ENCODE measurements at regions not wholly inside any gene's neighbourhood (a gene's known extent, or its start where the extent isn't known, plus 50 kb on each side); places are given as distances from the start of the nearest gene placed in this dataset.

DNA sequence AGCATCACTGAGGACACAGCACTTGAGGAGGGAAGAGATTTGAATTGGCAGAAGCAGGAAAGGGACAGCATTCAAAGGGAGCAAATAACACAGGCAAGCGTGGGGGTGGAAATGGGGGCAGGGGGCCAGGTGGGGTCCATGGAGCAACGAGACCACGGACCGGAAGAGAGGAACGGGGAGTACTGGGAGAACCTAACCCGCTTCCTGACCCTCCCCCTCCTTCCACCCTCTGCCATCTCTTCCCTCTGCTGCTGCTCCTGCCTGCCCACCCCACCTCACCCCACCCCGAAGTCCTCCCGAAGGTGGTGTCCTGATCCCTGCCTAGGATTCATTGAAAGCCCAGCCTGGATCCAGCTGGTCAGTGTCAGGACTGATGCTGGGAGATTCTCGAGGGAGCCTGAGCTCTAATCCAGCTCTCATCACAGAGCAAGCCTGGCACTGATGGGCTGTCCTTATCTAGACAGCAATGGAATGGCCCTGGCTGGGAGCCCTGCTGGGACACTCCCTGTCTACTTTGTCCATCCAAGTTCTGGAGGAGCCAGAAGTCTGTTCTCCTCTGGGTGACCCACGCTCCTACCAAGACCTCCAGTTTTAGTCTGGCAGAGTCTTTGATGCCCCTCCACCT, 105.0 kb downstream of the TRIM29 start:
- no peak for DNase-seq

- no peak for DNase-seq
Observed at GRCh38 chr11:120031612-120032600, 106.0 kb downstream of the TRIM29 start.

- DNase-seq = no peak
Observed at GRCh38 chr11:120031156-120031555, 106.8 kb downstream of the TRIM29 start.

GRCh38 chr11:120030411-120030810, 107.5 kb downstream of the TRIM29 start:
- DNase-seq = no peak

GRCh38 chr11:120029321-120029720, 108.6 kb downstream of the TRIM29 start:
- DNase-seq = no peak

GRCh38 chr11:120028897-120029258, 109.0 kb downstream of the TRIM29 start:
- no peak for DNase-seq

DNA sequence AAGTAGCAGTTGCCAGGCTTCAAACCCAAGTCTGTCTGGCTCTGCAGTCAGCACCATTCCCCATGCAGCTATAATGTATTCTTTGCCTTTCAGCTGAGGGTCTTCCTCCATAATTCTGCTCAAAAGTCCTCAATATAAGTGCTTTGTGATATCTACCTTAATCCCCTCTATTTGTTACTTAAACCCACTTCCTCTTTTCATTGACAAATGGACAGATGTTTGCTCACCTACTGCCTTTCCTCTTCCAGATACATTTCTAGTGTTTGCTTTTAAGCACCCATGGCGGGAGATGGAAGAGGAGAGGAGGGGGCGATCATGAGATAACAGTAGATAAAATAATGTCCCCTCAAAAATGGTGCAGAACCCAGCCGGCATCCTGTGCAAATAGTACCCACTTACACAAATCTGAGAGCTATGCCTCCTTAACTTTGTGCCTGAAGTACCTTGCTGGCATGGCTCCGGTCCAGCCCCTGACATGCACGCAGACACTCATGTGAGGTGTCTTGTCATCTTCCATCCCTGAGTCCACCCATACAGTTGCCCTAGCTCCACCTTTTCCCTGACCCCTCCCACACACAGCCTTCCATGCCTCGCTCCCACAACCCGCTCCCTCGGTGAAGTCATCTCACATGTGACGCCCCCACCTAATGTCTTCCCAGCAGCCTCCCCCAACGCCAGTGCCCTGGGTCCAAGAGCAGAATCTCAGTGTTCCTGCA, 109.6 kb downstream of the TRIM29 start:
- no peak for DNase-seq

GRCh38 chr11:120027546-120028180, 110.2 kb downstream of the TRIM29 start:
- DNase-seq = no peak

DNA sequence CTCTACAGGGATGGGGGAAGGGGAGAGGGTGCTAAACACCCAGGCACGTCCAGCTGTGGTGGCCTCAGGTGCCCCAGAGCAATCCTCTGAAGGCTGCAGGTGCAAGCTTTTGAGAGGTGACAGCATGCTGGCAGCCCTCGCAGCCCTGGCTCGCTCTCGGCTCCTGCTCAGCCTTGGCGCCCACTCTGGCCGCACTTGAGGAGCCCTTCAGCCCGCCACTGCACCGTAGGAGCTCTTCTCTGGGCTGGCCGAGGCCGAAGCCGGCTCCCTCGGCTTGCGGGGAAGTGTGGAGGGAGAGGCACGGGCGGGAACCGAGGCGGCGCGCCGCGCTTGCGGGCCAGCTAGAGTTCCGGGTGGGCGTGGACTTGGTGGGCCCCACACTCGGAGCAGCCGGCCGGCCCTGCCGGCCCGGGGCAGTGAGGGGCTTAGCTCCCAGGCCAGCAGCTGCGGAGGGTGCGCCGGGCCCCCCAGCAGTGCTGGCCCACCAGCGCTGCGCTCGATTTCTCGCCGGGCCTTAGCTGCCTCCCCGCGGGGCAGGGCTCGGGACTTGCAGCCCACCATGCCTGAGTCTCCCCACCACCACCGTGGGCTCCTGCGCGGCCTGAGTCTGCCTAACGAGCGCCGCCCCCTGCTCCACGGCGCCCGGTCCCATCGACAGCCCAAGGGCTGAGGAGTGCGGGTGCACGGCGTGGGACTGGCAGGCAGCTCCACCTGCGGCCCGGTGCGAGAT, 112.1 kb downstream of the TRIM29 start:
- no peak for DNase-seq

GRCh38 chr11:120024586-120024985, 113.3 kb downstream of the TRIM29 start:
- no peak for DNase-seq

DNA sequence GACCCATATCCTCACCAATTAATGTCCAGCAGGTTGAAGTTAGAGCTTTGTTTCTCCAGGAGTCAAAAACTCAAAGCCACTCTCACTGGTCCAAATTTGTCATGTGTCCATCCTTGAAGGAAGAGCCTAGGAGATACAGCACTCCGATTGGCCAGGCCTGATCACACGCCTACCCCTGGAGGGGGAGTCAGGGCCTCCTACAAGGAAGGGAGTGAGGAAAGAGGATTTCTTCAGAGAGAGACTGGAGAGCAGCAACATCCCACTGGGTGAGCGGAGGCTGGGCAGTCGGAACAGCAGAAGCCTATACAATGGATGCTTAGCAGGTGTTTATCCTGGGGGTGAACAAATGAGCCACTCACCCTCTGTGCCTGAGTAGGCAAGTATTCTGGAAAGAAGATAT, 113.9 kb downstream of the TRIM29 start:
- no peak for DNase-seq

DNA sequence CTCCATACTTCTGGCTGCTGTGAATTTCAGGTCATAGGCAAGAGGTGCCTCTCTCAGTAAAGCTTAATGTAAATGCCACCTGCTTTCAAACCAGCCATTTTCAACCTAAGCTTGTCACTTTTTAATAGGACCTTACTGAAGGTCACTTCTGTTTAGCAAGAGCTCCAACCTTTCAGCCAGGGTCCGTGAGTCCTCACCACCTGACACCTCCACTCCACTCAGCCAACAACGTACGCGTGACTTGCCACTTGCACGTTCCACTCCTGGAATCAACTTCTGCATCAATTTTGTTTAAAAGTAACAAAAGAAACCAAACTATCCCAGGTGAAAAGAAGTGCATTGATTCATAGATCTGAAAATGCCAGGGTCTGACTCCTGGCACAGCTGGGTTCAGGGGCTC, 114.4 kb downstream of the TRIM29 start:
- DNase-seq = no peak

GRCh38 chr11:120023120-120023519, 114.8 kb downstream of the TRIM29 start:
- DNase-seq = no peak

- DNase-seq = no peak
Observed at GRCh38 chr11:120022617-120023016, 115.3 kb downstream of the TRIM29 start.

- no peak for DNase-seq
Observed at GRCh38 chr11:120021978-120022377, 115.9 kb downstream of the TRIM29 start.

DNA sequence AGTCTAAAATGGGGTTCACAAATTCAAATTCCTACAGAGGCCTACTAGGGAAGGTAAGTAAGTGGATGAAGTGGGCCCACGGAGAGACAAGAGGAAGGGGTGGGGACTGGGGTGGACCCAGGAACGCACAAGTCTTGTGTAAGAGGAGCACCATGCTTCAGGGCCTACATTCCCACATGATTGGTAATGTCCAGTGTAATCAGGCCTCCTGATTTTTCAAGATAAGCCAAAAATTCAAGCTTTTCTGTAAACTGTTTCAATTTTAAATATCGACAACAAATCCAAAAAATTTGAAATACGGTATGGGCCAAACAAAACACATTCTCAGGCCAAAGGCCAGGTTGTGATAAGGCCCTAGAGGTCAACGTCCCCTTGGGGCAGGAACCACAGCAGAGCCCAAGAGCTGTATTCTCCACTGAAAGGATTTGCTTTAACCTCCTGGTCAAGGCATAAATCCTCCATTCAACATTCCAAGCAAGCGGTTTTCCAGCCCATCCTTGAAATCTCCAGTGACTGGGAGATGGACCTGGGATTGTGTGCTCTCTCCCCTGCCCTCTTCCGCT, 116.4 kb downstream of the TRIM29 start:
- DNase-seq = no peak

DNA sequence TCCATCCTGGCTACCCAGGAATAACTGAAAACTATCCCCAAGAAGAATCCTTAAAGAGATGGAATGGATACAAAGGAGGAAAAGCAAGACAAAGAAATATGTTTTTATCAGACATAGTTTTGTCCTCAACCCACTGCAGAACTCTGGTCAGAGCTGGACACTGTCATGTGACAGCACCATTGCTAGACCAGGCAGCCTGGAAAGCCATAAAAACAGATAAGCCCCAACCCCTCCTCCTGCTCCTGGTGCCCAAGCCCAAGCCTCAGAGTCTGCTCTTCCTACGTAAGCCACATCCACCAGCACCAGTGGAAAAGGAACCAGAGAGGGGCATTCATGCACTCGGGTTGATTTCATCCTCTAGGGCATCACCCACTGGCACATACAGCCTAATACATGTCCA, 116.9 kb downstream of the TRIM29 start:
- no peak for DNase-seq

DNA sequence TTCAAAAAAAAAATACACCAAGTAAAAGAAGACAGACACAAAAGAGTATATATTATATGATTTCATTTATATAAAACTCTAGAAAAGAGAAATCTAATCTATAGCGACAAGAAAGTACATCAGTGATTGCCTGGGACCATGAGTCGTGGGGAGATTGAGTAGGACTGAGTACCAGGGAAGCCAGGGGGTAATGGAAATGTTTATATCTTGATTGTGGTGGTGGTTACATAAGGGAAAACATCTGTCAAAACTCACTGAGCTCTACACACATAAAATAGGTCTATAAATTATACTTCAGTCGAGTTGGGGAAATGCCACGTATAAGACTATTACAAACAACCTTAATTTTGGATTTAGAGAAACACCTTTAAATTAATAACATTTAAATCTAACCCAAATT, 117.4 kb downstream of the TRIM29 start:
- DNase-seq = no peak

GRCh38 chr11:120019191-120019590, 118.7 kb downstream of the TRIM29 start:
- no peak for DNase-seq

GRCh38 chr11:120017582-120018150, 120.2 kb downstream of the TRIM29 start:
- DNase-seq = no peak

DNA sequence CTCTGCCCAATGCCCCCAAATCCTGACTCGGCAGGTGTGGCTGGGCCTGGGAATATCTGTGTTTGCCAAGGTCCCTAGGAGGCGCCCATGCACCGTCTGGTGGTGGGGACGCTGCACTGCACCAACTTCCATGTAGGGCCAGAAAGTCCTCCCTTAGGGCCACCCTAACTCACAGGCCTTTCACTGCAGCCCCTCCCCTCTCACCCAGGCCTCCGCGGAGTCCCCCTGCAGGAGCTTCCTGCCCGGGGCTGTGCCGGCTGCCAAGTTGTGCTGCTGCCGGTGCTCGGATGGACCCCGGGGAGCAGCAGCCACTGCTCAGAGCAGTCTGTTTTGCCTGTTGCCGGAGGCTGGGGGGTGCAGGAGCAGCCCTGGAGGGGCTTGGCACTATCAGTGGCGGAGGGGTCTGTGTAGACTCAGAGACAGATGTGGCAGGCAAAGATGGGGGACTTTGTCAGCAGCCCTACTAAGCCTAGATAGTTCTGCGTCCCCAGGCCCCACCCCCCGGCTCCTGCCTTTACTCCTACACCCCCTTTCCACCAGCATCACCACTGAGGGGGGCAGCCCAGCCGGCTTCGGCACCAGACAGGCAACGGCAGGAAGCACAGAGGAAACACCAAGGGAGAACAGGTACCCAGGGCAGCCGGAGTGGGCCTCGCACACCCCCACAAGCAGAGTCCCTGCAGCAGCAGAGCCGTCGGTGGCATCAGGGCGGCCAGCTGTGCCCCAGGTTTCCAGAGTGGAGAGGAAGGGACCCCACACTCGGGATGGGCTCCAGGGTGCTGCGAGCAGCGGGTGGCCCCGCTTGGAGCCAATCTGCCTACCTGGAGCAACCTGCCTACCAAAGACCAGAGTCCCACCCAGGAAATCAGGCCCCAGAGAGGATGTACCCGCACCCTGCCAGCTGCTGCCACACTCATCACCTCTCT, 124.3 kb downstream of the TRIM29 start:
- DNase-seq = no peak

Data from NCI-H1417 treated with DMSO at 0.1 percent for 48 hours (cell line).